HCT116 (cell line): ENCODE measurements at regions not wholly inside any gene's neighbourhood (a gene's known extent, or its start where the extent isn't known, plus 50 kb on each side); places are given as distances from the start of the nearest gene placed in this dataset.

Experiments used
- ATAC-seq: fragments of 200-7000 bp; cut with Tn5 transposase; 2 replicates; pipeline ENCODE4 v1.9.1; 2020; ENCODE audit warnings: mild to moderate bottlenecking, moderate library complexity
- BruUV-seq: library from RNA; stranded (reverse); fragments of 400-500 nt; replicated peaks from 2 replicates; lab custom pipeline; 2021; lab: Mats Ljungman, UMichigan
- CTCF ChIA-PET: fragments of 300-600 bp; sonication (Branson Sonifier 250); formaldehyde crosslinking; loops from one replicate; lab custom pipeline; 2021; ENCODE audit warnings: antibody characterized with exemption; lab: Charles Lee
- POLR2A ChIA-PET: fragments of 300-600, 350-600 bp; sonication (Branson Sonifier 250); formaldehyde crosslinking; loops from one replicate; lab custom pipeline; 2021; ENCODE audit warnings: antibody characterized with exemption; lab: Charles Lee
- RAD21 ChIA-PET, 2 experiments: fragments of 300-600 bp; sonication (Branson Sonifier 250); formaldehyde crosslinking; loops; one replicate each; lab custom pipeline; 2023; ENCODE audit warnings: low total read pairs in 2 of 2; ENCODE audit not compliant: uncharacterized antibody in 2 of 2, unreplicated experiment in 2 of 2, low non-redundant PET in 1 of 2; lab: Charles Lee
- DNase-seq: peaks from one replicate; pipeline ENCODE4 v3.0.0-alpha.2; 2010; ENCODE audit warnings: low read depth, low spot score
- H2AFZ ChIP-seq: fragments of 200-600 bp; shearing (Covaris generic), sonication (generic); 2 replicates; pipeline ENCODE4 v1.6.1; 2017; ENCODE audit warnings: low read depth, mixed run types, mixed read lengths, antibody characterized with exemption, low read length; ENCODE audit not compliant: poor library complexity, severe bottlenecking
- H3K27ac ChIP-seq: 2 replicates; pipeline ENCODE4 v1.5.1; 2012; ENCODE audit warnings: low read depth, low read length
- H3K27me3 ChIP-seq: fragments of 200-600 bp; sonication (generic); 2 replicates; pipeline ENCODE4 v1.6.1; 2016; ENCODE audit warnings: mixed run types, low read length, mixed read lengths; ENCODE audit not compliant: insufficient read depth
- H3K36me3 ChIP-seq, 2 experiments: fragments of 200-500 bp in 1 of 2; fragments of 200-600 bp in 1 of 2; sonication (Bioruptor generic) in 1 of 2; sonication (generic) in 1 of 2; 2 replicates each; pipeline versions ENCODE4 v1.5.1 to v1.6.1; 2014 to 2016; ENCODE audit warnings: low read length in 2 of 2, inconsistent platforms in 1 of 2, mixed read lengths in 1 of 2, mixed run types in 1 of 2; ENCODE audit not compliant: insufficient read depth in 2 of 2, control insufficient read depth in 1 of 2
- H3K4me1 ChIP-seq, 2 experiments: fragments of 200-600 bp in 1 of 2; sonication (generic) in 1 of 2; 2 replicates each; pipeline versions ENCODE4 v1.5.1 to v1.6.1; 2012 to 2017; ENCODE audit warnings: low read length in 2 of 2, inconsistent platforms in 1 of 2, mild to moderate bottlenecking in 1 of 2, mixed read lengths in 1 of 2, mixed run types in 1 of 2, moderate library complexity in 1 of 2; ENCODE audit not compliant: insufficient read depth in 2 of 2, control insufficient read depth in 1 of 2
- H3K4me2 ChIP-seq: fragments of 200-600 bp; sonication (generic); 2 replicates; pipeline ENCODE4 v1.6.1; 2017; ENCODE audit warnings: mixed run types, low read length, mixed read lengths
- H3K4me3 ChIP-seq, 2 experiments: fragments of 200-600 bp in 1 of 2; sonication (generic) in 1 of 2; replicated peaks in 1 of 2; 2 replicates each; pipeline ENCODE4 v1.5.1; 2011 to 2016; ENCODE audit warnings: low read length in 2 of 2, control low read depth in 1 of 2, low read depth in 1 of 2, mild to moderate bottlenecking in 1 of 2, mixed read lengths in 1 of 2, mixed run types in 1 of 2
- H3K79me2 ChIP-seq: fragments of 200-600 bp; sonication (generic); 2 replicates; pipeline ENCODE4 v1.6.1; 2017; ENCODE audit warnings: mild to moderate bottlenecking, mixed run types, low read length, moderate library complexity, mixed read lengths; ENCODE audit not compliant: insufficient read depth
- H3K9ac ChIP-seq: fragments of 200-600 bp; sonication (generic); 2 replicates; pipeline ENCODE4 v1.6.1; 2016; ENCODE audit warnings: low read length, mixed read lengths
- H3K9me2 ChIP-seq: fragments of 200-600 bp; sonication (generic), shearing (Covaris generic); 2 replicates; pipeline ENCODE4 v1.6.1; 2017; ENCODE audit warnings: mixed run types, mild to moderate bottlenecking, moderate library complexity; ENCODE audit not compliant: insufficient read depth
- H3K9me3 ChIP-seq, 2 experiments: fragments of 200-500 bp in 1 of 2; fragments of 200-600 bp in 1 of 2; sonication (Bioruptor generic) in 1 of 2; sonication (generic) in 1 of 2; 2 replicates each; pipeline ENCODE4 v1.6.1; 2014 to 2017; ENCODE audit warnings: low read length in 2 of 2, mixed read lengths in 2 of 2, inconsistent platforms in 1 of 2, low read depth in 1 of 2, mild to moderate bottlenecking in 1 of 2, mixed run types in 1 of 2, moderate library complexity in 1 of 2; ENCODE audit not compliant: control insufficient read depth in 1 of 2, insufficient read depth in 1 of 2
- H4K20me1 ChIP-seq: fragments of 200-600 bp; sonication (generic), shearing (Covaris generic); 2 replicates; pipeline ENCODE4 v1.6.1; 2017; ENCODE audit warnings: mixed run types, mild to moderate bottlenecking, moderate library complexity; ENCODE audit not compliant: insufficient read depth
- ELF1 ChIP-seq: IDR thresholded peaks from 2 replicates; pipeline ENCODE4 v1.6.1; 2012; ENCODE audit warnings: low read depth, borderline replicate concordance
- FOSL1 ChIP-seq: IDR thresholded peaks from 2 replicates; pipeline ENCODE4 v1.6.1; 2012; ENCODE audit warnings: low read depth
- JUND ChIP-seq: IDR thresholded peaks from 2 replicates; pipeline ENCODE4 v1.6.1; 2012
- POLR2A ChIP-seq: IDR thresholded peaks from 2 replicates; pipeline ENCODE4 v1.7.0; 2011; ENCODE audit warnings: borderline replicate concordance; ENCODE audit not compliant: insufficient read depth, insufficient read length; ENCODE audit errors: extremely low read depth
- RAD21 ChIP-seq: IDR thresholded peaks from 2 replicates; pipeline ENCODE4 v1.6.1; 2012; ENCODE audit warnings: low read depth, mild to moderate bottlenecking
- SIN3A ChIP-seq: IDR thresholded peaks from 2 replicates; pipeline ENCODE4 v1.6.1; 2012; ENCODE audit warnings: low read depth
- SP1 ChIP-seq: IDR thresholded peaks from 2 replicates; pipeline ENCODE4 v1.6.1; 2012; ENCODE audit warnings: low read depth
- TCF7L2 ChIP-seq: IDR thresholded peaks from 2 replicates; pipeline ENCODE4 v1.7.0; 2011; ENCODE audit warnings: borderline replicate concordance, inconsistent platforms; ENCODE audit not compliant: insufficient read depth, insufficient read length; ENCODE audit errors: extremely low read depth
- YY1 ChIP-seq: IDR thresholded peaks from 2 replicates; pipeline ENCODE4 v1.6.1; 2011; ENCODE audit warnings: low read length, low read depth, moderate library complexity, mild to moderate bottlenecking; ENCODE audit not compliant: insufficient replicate concordance; ENCODE audit errors: extremely low read depth
- intact Hi-C: fragments of 100-400 bp; cut with micrococcal nuclease; formaldehyde crosslinking; loops from 2 replicates; pipeline ENCODE4 v1.10.0; 2022
- TF ChIP-seq, protein P1 (sequence below): IDR thresholded peaks from 2 replicates; pipeline ENCODE4 v1.6.1; 2012
- TF ChIP-seq, protein P2 (sequence below), 3 experiments: fragments of 200-600 bp in 1 of 3; sonication (generic) in 1 of 3; IDR thresholded peaks in 2 of 3; conservative IDR thresholded peaks in 1 of 3; 2 replicates each; pipeline ENCODE4 v1.5.1; 2012 to 2017; ENCODE audit warnings: low read depth in 2 of 3, low read length in 2 of 3, antibody characterized with exemption in 1 of 3, borderline replicate concordance in 1 of 3, control low read depth in 1 of 3, mild to moderate bottlenecking in 1 of 3, mixed read lengths in 1 of 3, mixed run types in 1 of 3, moderate library complexity in 1 of 3; ENCODE audit not compliant: insufficient read depth in 1 of 3

DNA sequence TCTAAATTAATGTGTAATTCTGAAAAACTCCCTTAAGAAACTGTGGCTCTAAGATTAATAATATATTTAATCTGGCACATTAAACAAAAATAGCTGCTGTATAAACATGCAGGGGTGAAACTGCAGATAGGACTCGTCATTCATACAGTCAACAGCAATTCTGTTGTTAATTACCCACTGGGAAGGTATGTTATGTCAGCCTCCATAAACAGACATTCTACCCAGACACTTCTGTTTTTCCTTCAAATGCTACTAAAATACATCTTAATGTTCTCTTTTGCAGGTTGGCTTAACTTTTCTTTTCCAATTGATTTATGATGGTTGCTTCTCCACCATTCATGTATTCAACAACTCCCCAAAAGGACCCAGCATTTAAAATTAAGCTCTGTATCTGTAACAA, 165.6 kb downstream of the SIPA1L2 start (continued):
- no peak for TF ChIP-seq TCF7L2

DNA sequence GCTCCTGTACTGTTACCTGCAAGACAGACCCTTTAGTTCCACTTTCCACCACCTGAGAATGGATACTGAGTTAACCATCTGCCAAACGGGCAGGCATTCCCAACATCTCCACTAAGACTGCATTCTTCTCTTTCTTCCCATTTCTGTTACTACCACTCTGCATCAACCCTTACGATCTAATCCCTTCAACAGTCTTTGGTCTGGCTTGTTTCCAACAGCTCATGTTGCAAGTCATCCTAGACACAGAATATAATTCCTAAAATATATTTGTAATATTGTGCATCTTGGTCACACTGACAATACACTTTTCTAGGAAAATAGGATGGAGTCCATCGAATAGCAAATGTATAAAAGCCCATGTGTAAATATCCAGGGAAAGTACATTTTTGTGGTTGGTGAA, 166.7 kb downstream of the SIPA1L2 start:
- RAD21 ChIA-PET, result no interaction called here
- CTCF ChIA-PET, result no interaction called here
- Histone ChIP-seq H3K4me3 (no peak overlapping the region), H3K27ac (no peak overlapping the region), H3K4me1 (no peaks in the 10 kb centered on the region), H3K4me2 (no peak overlapping the region), H3K27me3 (no peaks in the 10 kb centered on the region), H3K9me3 (no peaks in the 10 kb centered on the region), H3K36me3 (no peaks in the 10 kb centered on the region), H2AFZ (no peak overlapping the region), H4K20me1 (no peaks in the 10 kb centered on the region), H3K79me2 (no peaks in the 10 kb centered on the region), H3K9ac (no peak overlapping the region), H3K9me2 (no peaks in the 10 kb centered on the region)
- BruUV-seq, result no TSS peak
- intact Hi-C loops, result no loop called here
- POLR2A ChIA-PET, result no interaction called here
- TF ChIP-seq SIN3A (no peak), POLR2A (no peak), YY1 (no peak), SP1 (no peak), FOSL1 (no peak), ELF1 (no peak), RAD21 (no peak), JUND (no peak)
- TF ChIP-seq, protein P1, sequence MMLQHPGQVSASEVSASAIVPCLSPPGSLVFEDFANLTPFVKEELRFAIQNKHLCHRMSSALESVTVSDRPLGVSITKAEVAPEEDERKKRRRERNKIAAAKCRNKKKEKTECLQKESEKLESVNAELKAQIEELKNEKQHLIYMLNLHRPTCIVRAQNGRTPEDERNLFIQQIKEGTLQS, result no peak
- TF ChIP-seq, protein P2, sequence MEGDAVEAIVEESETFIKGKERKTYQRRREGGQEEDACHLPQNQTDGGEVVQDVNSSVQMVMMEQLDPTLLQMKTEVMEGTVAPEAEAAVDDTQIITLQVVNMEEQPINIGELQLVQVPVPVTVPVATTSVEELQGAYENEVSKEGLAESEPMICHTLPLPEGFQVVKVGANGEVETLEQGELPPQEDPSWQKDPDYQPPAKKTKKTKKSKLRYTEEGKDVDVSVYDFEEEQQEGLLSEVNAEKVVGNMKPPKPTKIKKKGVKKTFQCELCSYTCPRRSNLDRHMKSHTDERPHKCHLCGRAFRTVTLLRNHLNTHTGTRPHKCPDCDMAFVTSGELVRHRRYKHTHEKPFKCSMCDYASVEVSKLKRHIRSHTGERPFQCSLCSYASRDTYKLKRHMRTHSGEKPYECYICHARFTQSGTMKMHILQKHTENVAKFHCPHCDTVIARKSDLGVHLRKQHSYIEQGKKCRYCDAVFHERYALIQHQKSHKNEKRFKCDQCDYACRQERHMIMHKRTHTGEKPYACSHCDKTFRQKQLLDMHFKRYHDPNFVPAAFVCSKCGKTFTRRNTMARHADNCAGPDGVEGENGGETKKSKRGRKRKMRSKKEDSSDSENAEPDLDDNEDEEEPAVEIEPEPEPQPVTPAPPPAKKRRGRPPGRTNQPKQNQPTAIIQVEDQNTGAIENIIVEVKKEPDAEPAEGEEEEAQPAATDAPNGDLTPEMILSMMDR (IDR thresholded peaks at IDR 0.05 in 2 of 3, conservative IDR thresholded peaks at IDR 0.05 in 1 of 3; ENCODE audit: borderline replicate concordance in 1 of 3, insufficient read depth in 1 of 3, low read depth in 2 of 3, low read length in 2 of 3), result no peak
- ATAC-seq (no peak), DNase-seq (no peak)
